HuH-7 (cell line): ENCODE measurements at regions not wholly inside any gene's neighbourhood (a gene's known extent, or its start where the extent isn't known, plus 50 kb on each side); places are given as distances from the start of the nearest gene placed in this dataset.
"Not testable (repeated sequence)": the region's sequence is repeated elsewhere in the genome, so short reads cannot be mapped to it uniquely, and the experiment has no call there.

Source experiments
- DNase-seq: peaks from one replicate; pipeline ENCODE4 v3.0.0; 2011; ENCODE audit warnings: low spot score

DNA sequence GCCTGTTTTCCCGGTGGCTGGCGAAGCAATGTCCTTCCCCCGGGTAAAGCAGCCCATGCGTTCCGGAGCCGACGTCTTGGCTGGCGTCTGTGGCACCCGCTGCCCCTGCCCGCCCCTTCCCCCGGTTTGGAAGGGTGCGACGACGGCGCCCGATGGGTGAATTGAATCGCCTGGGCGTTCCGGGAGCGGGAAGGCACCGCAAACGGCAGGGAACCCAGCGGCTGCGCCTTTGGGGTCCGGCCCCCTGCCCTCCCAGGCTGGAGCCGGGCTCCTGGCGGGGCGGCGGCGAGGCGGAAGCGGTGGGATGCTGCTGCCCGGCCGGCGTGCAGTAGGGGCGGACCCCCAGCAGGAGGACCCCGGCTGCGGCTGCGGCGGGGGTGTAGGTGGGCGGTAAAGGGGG, 123.6 kb upstream of the RHOU start:
- not testable (repeated sequence) for DNase-seq

DNA sequence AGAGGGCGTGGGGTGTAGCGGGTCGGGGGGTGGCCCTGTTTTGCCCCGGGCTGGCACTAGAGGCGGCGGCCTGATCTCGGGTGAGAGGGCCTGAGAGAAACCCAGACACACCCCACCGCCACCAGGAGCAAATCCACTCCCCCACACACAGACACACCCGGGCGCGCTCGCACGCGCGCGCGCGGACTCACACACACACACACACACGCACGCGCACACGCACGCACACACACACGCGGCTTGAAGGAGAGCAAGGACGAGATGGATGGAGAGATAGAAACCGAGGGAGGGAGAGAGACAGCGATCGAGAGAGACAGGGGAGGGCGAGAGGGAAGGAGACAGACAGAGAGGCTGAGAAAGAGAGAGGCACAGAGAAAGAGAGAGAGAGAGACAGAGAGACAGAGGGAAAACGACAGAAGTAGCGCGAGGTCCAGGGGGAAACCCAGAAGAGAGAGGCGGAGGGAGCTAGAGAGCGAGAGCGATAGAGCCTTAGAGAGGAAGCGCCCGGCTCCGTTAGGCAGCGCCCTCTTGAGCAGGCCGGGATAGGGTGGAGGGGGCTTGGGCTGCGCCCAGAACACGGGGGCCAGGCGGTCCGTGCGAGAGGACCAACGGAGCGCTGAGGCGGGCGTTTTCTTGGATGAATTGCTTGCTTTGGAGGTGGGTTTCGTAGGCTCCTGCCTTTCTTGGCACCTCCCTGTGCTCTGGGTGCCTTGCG, 113.1 kb upstream of the RHOU start:
- DNase-seq, result not testable (repeated sequence)

DNA sequence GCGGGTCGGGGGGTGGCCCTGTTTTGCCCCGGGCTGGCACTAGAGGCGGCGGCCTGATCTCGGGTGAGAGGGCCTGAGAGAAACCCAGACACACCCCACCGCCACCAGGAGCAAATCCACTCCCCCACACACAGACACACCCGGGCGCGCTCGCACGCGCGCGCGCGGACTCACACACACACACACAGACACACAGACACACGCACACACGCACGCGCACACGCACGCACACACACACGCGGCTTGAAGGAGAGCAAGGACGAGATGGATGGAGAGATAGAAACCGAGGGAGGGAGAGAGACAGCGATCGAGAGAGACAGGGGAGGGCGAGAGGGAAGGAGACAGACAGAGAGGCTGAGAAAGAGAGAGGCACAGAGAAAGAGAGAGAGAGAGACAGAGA, 108.8 kb upstream of the RHOU start:
- not testable (repeated sequence) for DNase-seq

DNA sequence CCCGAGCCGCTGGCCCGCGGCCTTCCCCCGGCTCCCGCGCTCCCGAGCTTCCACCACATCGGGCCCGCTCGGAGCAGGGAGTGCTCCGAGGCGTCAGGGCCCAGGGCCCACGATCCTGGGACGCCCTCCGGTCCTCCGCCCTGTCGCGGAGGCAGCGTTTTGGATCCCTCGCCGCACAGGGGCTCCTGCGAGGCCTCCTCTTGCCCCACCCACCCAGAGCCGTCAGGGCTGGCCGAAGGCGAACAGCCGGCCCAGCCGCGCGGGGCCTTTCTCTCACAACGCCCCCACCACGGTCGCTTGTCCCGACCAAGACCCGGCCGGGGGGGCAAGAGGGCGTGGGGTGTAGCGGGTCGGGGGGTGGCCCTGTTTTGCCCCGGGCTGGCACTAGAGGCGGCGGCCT, 102.4 kb upstream of the RHOU start:
- not testable (repeated sequence) for DNase-seq

DNA sequence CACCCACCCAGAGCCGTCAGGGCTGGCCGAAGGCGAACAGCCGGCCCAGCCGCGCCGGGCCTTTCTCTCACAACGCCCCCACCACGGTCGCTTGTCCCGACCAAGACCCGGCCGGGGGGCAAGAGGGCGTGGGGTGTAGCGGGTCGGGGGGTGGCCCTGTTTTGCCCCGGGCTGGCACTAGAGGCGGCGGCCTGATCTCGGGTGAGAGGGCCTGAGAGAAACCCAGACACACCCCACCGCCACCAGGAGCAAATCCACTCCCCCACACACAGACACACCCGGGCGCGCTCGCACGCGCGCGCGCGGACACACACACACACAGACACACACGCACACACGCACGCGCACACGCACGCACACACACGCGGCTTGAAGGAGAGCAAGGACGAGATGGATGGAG, 100.0 kb upstream of the RHOU start:
- not testable (repeated sequence) for DNase-seq

DNA sequence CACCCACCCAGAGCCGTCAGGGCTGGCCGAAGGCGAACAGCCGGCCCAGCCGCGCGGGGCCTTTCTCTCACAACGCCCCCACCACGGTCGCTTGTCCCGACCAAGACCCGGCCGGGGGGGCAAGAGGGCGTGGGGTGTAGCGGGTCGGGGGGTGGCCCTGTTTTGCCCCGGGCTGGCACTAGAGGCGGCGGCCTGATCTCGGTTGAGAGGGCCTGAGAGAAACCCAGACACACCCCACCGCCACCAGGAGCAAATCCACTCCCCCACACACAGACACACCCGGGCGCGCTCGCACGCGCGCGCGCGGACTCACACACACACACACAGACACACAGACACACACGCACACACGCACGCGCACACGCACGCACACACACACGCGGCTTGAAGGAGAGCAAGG, 97.8 kb upstream of the RHOU start:
- DNase-seq, result not testable (repeated sequence)

DNA sequence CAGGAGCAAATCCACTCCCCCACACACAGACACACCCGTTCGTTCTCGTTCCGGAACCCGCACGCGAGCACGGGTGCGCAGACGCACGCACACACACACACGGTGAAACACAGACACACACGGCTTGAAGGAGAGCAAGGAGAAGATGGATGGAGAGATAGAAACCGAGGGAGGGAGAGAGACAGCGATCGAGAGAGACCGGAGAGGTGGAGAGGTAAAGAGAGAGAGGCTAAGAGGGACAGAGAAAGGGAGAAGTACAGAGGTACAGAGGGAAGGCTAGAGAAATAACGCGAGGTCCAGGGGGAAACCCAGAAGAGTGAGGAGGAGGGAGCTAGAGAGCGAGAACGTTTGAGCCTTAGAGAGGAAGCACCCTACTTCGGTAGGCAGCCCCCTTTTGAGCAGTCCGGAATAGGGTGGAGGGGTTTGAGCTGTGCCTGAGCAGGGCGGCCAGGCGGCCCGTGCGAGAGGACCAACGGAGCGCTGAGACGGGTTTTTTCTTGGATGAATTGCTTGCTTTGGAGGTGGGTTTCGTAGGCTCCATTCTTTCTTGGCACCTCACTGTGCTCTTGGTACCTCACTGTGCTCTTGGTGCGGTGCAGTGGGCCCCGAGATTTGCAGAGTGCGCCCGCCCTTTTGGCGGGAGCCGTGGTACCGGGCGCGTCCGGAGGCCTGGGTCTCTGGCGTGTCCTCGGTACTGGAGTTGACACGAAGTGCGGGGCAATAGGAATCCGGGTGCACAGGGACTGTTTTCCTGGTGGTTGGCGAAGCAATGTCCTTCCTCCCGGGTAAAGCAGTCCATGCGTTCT, 88.4 kb upstream of the RHOU start:
- DNase-seq, result peak; percentile 29

DNA sequence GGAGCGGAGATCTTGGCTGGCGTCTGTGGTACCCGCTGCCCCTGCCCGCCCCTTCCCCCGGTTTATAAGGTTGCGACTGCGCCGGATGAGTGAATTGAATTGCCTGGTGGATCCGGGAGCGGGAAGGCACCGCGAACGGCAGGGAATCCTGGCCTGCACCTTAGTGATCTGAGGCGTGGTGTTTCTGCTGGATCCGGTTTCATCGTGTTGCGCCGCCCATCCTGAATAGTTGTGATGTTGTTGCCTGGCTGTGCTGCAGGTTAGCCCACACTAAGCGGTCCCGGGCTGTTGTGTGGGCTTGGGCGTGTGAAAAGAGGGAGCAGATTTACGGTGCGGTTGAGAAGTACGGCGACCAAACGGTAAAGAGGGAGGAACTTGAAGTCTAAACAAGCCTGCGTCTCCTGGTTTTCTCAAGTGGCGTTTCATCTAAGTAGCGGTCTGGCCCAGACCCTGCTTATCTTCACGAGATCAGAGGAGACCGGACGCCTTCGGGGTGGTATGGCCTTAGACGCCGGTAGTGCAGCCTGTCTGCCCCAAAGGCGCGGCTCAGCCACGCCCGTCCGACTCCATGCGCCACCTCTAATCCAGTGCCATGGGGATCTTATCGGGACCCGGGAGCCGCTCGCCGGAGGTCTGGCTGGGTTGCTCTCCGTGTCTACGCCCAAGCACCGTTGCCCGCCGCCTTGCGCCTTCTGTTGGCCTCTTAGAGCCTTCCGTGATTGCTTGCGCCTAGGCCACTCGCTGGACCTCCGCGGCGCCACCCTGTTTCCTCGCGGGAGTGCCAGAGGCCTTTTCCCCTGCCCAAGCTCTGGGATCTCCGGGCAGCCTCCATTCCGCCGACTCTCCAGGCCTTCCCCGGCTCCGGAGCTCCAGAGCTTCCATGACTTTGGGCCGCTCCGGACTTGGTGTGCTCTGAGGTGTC, 87.5 kb upstream of the RHOU start:
- peak; percentile 75 for DNase-seq

DNA sequence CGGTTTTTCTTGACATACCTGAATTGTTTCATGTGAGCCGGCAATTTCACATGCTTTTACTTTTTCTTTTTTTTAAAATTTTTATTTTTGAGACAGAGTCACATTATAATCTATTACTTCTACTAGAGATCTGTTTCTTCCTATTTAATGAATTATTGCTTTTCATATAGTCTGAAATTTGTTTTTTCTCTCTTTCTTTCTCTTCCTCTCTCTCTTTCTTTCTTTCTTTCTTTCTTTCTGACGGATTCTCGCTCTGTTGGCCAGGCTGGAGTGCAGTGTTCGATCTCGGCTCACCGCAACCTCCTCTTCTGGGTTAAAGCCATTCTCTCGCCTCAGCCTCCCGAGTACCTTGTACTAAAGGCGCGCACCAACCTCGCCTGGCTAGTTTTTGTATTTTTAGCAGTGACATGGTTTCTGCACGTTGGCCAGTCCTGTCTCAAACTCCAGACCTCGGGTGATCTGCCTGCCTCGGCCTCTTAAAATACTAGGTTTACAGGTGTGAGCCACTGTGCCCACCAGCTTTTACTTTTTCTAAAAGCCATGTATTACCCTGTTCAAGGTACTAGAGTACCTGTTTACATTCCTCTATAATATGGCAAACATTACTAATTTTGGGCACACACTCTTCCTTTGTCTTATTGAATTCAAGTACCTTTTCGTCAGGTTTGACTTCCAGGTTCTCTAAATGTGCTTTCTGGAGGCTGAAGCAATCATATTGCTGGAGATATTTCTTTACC, 86.5 kb upstream of the RHOU start:
- DNase-seq, result no peak

DNA sequence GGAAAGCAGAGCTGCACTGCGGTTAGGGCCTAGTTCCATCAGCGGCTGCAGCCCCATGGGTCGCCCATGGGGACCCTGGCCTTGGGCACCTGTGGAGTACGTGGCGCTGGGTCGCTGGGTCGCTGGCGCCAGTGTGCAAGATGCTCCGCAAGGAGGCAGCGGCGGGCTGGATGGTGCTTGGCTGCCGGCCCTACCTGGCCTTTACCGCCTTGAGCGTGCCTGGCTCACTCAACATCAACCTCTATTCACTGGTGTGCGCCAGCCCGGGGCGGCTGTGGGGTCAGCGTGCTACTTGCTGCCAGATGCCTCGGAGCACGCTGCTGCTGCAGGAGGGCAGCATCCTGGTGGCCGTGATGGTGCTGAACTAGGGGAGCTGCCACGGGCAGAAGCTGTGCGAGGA, 85.1 kb upstream of the RHOU start:
- no peak for DNase-seq

DNA sequence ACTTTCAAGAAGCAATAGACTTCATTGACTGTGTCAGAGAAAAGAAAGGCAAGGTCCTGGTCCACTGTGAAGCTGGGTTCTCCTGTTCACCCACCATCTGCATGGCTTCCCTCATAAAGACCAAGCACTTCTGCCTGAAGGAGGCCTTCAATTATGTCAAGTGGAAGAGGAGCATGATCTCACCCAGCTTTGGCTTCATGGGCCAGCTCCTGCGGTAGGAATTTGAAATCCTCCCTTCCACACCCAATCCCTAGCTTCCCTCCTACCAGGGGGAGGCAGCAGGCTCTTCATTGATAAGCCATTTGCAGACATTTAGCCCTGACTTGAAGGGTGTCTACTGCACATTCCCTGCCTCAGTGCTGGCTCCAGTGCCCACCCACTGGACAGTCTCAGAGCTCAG, 84.3 kb upstream of the RHOU start:
- no peak for DNase-seq

DNA sequence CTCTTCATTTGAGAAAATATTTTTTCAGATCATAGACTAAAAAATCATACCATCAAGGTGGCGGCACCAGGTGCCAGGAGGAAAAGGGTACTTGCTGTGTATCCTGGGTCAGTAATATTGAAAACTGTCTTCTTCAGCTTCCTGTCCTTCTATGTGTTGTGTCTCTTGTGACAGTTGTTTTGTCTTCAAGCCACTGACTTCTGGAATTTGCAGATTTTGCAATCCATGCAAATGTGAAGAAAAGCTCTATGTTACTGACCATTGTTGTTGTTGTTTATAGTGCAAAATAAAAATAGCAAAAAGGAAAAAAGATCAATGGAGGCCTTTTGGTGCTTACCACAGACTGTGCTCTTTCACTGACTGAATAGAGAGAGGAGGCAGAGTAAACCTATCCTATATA, 83.2 kb upstream of the RHOU start:
- no peak for DNase-seq

DNA sequence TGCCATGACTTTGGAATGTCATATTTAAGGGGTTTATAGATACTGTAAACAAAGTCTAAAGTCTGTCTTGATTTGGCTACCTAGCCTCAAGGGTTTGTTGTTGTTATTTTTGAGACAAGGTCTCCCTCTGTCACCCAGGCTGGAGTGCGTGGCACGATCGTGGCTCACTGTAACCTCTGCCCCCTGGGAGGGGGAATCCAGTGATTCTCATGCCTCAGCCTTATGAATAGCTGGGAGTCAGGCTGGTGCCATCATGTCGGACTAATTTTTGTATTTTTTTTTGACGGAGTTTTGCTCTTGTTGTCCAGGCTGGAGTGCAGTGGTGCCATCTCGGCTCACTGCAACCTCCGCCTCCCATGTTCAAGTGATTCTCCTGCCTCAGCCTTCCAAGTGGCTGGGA, 82.2 kb upstream of the RHOU start:
- not testable (repeated sequence) for DNase-seq

DNA sequence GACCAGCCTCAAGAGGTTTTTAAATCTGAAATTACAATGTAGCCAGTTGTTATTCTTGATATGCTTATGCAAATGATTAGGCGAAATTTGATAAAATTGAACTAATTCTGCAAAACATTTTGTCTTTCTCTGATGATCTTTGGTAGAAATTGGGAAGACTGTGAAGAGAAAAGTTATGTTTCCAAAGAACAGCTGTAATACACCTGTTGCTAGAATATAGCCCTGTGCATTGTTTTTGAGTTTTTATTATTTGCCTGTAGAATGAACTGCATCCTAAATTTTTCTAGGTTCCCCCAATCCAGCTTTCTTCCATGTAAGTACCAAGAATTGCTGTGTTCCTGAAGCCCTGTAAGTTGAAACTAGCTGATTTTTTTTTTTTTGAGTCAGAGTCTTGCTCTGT, 81.5 kb upstream of the RHOU start:
- no peak for DNase-seq

DNA sequence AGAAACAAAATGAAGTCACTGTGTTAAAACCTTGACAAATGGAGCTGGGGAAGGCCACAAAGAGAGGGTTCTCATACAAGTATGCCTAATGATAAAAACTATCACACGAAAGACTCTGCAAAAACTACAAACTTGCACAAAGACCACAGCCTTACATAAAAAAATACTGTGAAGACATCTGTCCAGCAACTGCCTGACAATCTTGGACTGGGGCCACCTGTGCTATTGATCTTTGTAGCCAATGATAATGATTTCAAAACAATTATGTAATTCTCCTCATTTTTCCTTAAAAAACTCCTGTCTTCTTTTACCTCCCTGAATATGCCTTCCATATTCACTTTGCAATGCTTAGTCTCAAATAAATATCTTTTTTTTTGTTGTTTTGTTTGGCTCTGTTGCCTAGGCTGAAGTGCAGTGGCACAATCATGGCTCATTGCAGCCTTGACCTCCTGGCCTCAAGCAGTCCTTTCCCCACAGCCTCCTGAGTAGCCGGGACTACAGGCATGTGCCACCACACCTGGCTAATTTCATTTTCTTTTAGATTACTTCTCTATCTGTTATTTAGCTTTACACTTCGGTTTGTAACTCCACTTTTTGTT, 79.4 kb upstream of the RHOU start:
- DNase-seq, result no peak

DNA sequence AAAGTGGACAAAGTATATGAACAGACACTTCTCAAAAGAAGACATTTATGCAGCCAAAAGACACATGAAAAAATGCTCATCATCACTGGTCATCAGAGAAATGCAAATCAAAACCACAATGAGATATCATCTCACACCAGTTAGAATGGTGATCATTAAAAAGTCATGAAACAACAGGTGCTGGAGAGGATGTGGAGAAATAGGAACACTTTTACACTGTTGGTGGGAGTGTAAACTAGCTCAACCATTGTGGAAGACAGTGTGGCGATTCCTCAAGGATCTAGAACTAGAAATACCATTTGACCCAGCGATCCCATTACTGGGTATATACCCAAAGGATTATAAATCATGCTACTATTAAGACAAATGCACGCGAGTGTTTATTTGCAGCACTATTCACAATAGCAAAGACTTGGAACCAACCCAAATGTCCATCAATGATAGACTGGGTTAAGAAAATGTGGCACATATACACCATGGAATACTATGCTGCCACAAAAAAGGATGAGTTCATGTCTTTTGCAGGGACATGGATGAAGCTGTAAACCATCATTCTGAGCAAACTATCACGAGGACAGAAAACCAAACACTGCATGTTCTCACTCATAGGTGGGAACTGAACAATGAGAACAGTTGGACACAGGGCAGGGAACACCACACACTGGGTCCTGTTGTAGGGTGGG, 73.1 kb upstream of the RHOU start:
- not testable (repeated sequence) for DNase-seq

DNA sequence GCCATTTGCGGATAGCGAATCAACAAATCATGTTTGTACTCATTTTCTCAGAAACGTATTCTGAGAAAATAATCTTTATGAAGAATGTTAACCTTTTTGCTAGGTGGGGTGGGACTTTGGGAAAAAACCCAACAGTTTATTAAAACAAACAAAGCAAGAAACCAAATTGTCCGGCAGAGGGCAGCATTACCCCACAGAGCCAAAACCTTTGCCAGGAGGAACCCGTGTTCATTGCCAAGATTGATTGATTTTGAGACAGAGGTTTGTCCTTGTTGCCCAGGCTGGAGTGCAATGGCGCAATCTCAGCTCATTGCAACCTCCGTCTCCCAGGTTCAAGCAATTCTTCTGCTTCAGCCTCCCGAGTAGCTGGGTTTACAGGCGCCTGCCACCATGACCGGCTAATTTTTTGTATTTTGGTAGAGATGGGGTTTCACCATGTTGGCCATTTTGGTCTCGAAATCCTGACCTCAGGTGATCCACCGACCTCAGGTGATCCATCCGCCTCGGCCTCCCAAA, 70.8 kb upstream of the RHOU start:
- peak; percentile 72 for DNase-seq

DNA sequence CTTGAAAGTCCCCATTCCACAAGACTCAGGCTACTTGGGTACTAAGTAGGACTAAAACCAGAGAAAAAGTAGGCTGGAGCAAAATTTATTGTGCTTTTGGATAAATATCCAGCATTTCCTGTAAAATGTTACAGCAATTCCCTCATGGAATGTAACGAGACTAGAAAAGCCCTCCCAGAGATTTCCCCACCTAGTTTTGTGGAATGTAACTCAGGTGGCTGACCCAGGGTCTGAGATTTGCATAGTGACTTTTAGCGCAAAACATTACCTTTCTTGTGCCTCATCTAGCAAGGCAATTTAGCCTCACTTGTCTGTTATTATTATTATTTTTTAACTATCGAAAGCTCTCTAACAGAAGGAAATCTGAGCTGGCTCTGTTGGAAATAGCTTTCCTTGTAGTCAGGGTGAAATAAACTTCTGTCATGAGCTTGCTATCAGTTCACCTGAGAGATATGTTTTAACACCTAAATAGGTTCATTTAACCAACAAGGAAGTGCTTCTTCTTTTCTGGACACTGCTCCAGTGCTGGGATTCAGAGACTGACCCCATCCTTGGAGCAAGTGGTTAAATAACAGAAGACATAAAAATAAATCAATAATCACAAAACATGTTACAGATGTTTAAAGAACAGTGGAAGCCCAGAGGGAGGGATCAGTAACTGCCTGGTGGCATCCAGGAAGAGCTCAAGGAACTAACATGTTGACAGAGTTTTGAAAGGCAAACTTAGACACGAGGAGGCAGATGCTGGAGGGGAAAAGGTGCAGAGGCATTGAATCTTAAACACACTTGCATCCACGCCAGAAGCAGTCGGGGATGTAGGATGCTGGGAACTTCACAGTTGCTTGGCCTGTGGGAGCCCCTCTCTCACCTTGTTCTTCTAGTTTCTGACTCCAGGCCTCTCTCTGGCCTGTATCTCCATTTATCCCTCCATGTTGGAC, 68.3 kb upstream of the RHOU start:
- no peak for DNase-seq

DNA sequence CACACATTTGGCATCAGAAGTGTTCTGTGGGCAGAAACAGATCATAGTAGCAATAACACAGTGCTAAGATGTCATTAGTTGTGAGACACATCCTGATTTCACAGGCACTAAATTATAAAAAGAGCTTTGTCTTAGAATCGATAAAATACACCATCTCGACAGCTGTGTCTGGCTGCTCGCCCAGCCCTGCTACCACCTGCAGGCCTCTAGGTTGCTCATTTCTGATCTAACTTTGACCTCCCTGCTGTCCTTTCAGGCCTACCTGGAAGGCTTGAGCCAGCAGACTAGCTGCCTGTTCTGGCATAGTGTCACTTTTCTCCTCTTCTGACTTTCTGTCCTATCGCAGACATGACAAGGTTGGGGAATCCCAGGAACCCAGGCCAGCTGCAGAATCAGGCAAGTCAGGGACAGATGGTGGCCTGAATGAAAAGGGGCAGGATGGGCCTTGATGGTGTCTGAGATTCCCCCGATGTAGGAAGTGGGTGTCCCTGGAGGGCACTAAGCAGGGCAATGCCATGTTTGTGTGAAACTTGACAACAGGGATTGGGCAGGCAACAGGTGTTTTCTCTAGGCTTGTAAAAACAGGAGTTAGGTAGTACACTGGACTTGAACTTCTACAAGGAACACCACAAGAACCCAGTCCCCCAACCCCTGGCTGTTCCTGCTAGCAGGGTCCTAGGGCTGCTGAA, 66.6 kb upstream of the RHOU start:
- DNase-seq, result no peak
